GM18507 (cell line): ENCODE measurements at regions not wholly inside any gene's neighbourhood (a gene's known extent, or its start where the extent isn't known, plus 50 kb on each side); places are given as distances from the start of the nearest gene placed in this dataset.

Experiments used
- DNase-seq: peaks from one replicate; pipeline ENCODE4 v3.0.0; 2011; ENCODE audit warnings: low read depth; ENCODE audit not compliant: insufficient read length; ENCODE audit errors: extremely low spot score
- FAIRE-seq: peaks from 2 replicates; lab custom pipeline; 2011; peaks lifted over from hg19 to GRCh38; lab: Jason Lieb, UNC

GRCh38 chr2:134078354-134078753 is 175.5 kb upstream of the MGAT5 start:
- no peak for FAIRE-seq

GRCh38 chr2:134079373-134079772 is 174.5 kb upstream of the MGAT5 start:
- FAIRE-seq (peak; percentile 84), DNase-seq (peak; percentile 20)

More at GRCh38 chr2:134078354-134078753, 175.5 kb upstream of the MGAT5 start:
- no peak for DNase-seq

GRCh38 chr2:134080386-134081089 is 173.3 kb upstream of the MGAT5 start:
- no peak for FAIRE-seq
- DNase-seq: no peak

- FAIRE-seq (no peak), DNase-seq (no peak)
These were observed 172.5 kb upstream of the MGAT5 start for GRCh38 chr2:134081238-134081938.

GRCh38 chr2:134083548-134083947 is 170.3 kb upstream of the MGAT5 start:
- DNase-seq (no peak), FAIRE-seq (no peak)

GRCh38 chr2:134086594-134087219 is 167.2 kb upstream of the MGAT5 start:
- DNase-seq: no peak
- no peak for FAIRE-seq

- peak; percentile 52 for DNase-seq
- FAIRE-seq: peak; percentile 91
These were observed 166.4 kb upstream of the MGAT5 start for GRCh38 chr2:134087371-134087921.

- no peak for FAIRE-seq
These were observed 164.4 kb upstream of the MGAT5 start for GRCh38 chr2:134089454-134089853.

GRCh38 chr2:134097740-134098139 is 156.1 kb upstream of the MGAT5 start:
- FAIRE-seq: peak; percentile 29
- DNase-seq: no peak

More at GRCh38 chr2:134089454-134089853, 164.4 kb upstream of the MGAT5 start:
- DNase-seq: no peak

- DNase-seq (no peak), FAIRE-seq (no peak)
These were observed 155.6 kb upstream of the MGAT5 start for GRCh38 chr2:134098321-134098720.

GRCh38 chr2:134099273-134099672 is 154.6 kb upstream of the MGAT5 start:
- FAIRE-seq (no peak), DNase-seq (no peak)

- FAIRE-seq: no peak
- no peak for DNase-seq
These were observed 150.7 kb upstream of the MGAT5 start for GRCh38 chr2:134103196-134103595.

- FAIRE-seq: no peak
- DNase-seq: no peak
These were observed 149.1 kb upstream of the MGAT5 start for GRCh38 chr2:134104754-134105153.

GRCh38 chr2:134107402-134107801 is 146.5 kb upstream of the MGAT5 start:
- no peak for FAIRE-seq
- DNase-seq: no peak

- DNase-seq: no peak
These were observed 145.8 kb upstream of the MGAT5 start for GRCh38 chr2:134108113-134108512.

GRCh38 chr2:134109246-134109645 is 144.6 kb upstream of the MGAT5 start:
- FAIRE-seq: no peak

More at GRCh38 chr2:134108113-134108512, 145.8 kb upstream of the MGAT5 start:
- no peak for FAIRE-seq

GRCh38 chr2:134109725-134110124 is 144.1 kb upstream of the MGAT5 start:
- no peak for DNase-seq
- no peak for FAIRE-seq

More at GRCh38 chr2:134109246-134109645, 144.6 kb upstream of the MGAT5 start:
- no peak for DNase-seq

GRCh38 chr2:134110532-134110931 is 143.3 kb upstream of the MGAT5 start:
- DNase-seq (no peak), FAIRE-seq (no peak)

GRCh38 chr2:134117676-134118075 is 136.2 kb upstream of the MGAT5 start:
- FAIRE-seq: no peak
- DNase-seq: no peak
